ENCODE measurements at regions not wholly inside any gene's neighbourhood (a gene's known extent, or its start where the extent isn't known, plus 50 kb on each side); places are given as distances from the start of the nearest gene placed in this dataset.

DNA sequence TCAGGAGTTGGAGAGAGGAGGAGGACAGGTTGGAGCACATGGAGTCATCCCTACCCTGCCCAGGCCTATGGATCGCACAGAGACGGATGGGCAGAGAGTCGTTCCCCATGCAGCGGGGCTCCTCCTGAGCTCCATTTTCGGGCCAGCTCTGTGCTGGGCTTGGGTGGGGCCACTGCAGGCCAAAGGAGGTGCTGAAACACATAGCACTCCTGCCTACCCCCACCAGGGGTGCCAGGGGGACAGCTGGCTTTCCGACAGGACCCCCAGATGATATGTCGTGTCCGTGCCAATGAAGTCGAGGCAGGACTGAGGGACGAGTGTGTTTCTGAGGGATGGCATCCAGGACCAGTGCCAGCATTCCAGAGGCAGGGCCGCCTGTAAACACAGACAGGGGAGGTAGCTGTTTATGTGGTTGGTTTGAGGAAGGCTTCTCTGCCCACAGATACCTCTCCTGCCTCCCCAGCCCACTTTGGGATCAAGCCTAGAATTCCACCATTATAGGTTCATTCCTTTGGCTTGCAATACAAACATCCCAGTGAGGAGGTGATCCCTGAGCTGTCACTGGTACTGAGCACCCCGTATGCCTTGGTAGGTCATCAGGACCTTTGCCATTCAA is 116.6 kb downstream of the GLI2 start:
- DNase-seq (ENCODE audit: low read depth in 2 of 2) = no peak

DNA sequence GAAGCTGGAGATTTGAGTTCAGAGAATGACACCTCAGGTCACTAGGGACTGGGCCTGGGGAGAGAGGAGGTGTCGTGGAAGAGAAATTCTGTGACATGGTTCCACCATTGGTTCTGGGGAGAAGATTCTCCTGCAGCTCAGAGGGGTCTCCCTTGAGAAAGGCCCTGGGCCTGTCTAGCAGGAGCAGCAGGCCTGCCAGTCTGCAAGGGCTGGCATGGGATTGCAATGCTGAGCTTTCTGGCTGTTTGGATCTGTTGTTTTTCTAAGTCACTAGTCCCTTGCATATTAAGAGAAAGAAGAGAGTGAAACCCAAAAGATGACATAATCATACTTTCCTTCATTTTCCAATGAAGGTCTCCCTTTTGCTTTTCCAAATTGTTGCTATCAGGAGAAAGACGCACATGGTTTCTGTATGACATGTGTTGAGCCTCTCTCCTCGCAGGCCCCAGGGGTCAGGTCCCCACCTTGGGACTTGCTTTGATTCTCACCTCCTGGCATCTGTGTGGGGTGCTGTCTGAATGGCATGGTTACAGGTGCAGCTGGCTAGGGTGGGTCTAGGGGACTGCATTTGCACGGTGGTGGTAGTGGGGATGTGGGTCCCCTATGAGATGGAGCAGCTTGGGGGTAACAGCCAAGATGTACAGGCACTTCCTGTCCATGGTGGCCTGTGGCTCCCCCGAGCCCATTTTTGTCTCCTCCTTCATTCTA is 117.8 kb downstream of the GLI2 start:
- no peak for DNase-seq (ENCODE audit: low read depth in 2 of 2)

DNA sequence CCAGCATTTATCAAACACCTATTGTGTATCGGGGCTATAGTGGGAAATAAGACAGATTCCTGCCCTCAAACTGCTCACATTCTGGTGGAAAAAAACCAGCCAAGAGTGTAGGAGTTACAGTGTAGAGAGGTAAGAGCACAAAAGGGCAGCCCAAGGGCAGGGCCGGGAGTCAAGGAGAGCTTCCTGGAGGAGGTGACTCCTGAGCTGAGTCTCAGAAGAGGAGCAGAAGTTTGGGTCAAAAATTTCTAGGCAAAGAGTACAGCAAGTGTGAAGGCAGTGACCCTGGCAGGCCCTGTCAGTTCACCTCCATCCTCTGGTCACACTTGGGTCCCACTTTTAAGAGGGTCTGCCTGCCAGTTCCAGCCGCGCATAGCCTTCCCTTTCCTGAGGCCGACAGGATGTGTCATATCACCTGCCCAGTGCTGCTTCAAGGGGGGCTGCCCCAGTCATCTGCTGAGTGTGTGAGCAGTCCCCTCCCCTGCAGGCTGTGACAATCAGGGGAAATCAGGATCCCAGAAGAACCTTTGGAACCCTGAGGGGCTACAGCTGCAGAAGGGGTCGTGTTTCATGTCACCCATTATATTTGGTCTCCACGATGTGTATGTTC is 118.4 kb downstream of the GLI2 start:
- DNase-seq (ENCODE audit: low read depth in 2 of 2) = no peak

DNA sequence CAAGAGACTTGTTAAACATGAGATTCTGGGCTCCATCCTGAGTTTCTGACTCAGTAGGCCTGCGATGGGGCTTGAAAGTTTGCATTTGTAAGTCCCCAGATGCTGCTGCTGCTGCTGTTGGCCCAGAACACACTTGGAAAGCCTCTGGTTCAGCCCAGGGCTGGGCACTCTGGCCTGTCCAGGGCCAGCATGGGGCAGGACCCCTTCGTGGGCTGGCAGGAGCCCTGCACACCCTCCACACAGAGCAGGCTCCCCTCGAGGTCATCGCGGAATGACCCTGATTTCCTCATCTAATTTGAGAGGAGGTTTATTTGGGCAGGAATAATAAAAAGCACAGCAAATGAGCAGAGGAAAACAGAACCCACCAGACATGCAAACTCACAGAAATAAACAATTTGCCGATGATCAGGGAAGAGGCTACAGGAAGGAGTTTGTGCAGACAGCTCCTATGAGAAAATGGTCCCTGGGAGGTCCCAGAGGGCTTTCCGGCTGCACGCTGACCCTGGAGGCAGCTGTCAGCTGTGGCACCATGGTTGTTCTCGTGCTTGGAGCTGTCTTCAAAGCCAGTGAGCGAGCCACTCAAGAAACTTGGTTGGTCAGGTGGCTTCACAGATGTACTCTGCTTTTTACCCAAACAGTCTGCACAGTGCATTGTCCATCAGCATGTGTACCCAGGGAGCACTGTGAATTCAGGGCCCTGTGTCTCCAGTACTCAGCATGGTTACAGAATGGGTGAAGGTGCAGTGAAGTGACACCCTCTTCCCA is 119.3 kb downstream of the GLI2 start:
- DNase-seq (ENCODE audit: low read depth in 2 of 2) = no peak

DNA sequence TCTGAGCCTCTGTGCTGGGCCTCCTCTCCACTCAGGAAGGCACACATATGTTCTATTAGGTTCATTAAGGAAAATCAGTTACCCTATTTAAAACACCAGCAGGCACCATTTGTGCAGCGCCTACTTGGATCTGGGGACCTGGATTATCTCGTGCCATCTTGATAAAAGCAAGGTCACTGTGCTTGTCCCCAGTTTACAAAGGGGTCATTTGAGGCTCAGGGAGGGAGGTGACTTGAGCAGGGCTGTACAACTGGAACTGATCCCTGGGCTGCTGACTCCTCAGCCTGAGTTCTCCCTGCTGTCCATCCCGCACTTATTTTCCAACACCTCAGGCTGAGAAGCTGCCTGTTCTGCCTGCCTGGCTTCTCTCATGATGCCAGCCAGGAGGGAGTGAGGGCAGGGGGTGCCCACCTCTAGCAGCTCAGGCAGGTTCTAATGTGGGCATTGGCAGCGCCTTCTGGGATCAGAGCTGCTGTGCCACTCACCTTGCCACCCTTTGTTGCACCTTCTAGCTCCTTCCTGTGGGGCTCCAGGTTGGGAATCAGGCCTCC is 120.3 kb downstream of the GLI2 start:
- DNase-seq (ENCODE audit: low read depth in 2 of 2) = no peak

DNA sequence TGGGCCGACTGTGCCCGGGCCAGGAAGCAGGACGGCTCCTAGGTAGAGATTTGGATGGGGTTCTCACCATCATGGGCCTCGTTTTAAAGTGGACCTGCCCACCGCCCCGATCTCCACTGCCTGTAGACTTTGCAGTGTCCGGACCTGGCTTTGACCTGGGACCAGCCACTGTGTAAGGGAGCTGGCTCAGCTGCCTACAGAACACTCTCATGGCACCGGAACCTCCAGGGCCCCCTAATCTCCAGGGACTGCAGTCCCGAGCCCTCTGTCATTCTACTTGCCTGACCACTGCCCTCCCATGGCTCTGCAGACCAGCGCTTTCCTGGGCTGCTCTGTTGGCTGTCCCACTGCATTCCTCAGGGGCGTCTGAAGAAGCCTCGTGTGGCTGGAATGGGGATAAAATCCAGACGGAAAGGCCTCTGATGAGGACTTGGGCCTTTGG is 120.8 kb downstream of the GLI2 start:
- DNase-seq (ENCODE audit: low read depth in 2 of 2) = no peak

DNA sequence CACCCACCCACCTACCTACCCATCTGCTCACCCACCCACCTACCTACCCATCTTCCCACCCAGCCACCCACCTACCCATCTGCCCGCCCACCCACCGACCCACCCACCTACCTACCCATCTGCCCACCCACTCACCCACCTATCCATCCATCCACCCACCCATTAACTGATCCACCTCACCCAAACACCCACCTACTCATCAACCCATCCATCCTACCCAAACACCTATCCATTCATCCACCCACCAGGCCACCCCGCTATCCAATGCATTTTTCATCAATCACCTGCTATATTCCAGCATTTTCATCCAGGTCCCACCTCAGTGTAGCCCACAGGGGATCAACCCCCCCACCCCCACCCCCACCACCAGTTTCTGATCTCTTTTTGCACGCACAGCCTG is 121.8 kb downstream of the GLI2 start:
- no peak for DNase-seq (ENCODE audit: low read depth in 2 of 2)

DNA sequence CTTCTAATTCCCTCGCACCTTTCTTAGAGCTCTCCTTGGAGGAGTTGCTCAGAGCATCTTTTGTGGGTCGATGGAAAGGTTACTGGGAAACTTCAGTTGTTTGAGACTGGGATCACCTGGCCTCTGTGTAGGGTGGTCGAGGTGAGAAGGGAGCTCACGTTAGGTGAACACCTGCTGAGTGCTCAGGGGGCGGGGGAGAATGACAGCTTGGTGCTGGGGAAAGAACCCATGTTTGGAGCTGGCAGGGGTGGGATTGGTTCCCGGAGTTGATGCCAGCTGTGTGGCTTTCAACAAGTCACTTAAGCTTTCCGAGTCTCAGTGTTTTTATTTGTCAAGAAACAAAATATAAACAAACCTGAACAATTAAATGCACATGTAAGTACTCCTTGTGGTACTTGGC is 122.3 kb downstream of the GLI2 start:
- DNase-seq (ENCODE audit: low read depth in 2 of 2) = no peak

DNA sequence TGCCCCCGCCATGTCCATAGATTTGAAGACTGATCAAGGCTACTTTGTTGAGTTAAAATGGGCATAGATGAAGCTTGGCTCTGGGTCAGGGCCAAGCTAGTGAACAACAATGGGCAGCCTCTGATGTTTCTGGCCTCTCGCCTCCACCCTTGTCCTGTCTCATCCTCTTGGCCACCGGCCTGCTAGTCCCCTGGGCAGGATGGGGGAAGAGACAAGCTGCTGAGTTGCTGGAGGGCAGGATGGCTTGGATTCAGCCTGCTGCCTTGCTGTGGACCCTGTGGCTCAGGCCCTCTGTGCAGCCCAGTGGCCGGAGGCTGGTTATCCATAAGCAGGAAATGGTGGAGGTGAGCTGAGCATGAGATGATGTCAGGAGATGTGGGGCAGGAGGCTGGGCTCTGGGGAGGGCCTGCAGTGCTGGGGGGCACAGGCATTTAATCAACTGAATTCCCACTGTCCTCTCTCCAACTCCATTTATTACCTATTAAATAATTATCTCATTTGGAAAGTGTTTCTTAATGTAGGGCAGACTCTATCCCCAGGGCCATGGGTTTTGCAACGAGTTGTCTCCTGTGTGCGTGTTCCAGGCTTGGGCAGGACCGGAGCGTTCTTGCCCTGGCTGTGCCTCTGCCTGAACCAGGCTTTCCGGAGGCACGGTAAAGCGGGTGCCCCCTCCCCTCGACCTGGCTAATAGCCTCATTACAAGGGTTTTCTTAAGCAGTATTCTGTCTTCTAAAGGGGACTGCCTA is 122.9 kb downstream of the GLI2 start:
- no peak for DNase-seq (ENCODE audit: low read depth in 2 of 2)

DNA sequence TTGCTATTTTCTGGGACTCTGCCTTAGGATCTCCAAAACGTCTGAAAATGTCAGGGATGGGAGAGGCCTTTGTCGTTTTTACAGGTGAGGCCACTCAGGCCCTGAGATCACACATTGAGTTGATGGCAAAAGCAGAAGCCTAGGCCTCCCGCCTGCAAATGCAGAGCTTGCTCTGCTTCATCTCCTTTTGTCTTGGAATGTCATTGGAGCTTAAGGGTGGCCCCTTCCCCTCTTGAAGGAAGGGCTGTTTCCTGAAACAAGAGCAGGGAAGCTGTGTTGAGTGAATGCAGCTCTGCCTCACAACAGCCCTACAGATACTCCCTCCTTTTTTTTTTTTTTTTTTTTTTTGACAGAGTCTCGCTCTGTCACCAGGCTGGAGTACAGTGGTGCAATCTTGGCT is 123.5 kb downstream of the GLI2 start:
- DNase-seq (ENCODE audit: low read depth in 2 of 2) = no peak

DNA sequence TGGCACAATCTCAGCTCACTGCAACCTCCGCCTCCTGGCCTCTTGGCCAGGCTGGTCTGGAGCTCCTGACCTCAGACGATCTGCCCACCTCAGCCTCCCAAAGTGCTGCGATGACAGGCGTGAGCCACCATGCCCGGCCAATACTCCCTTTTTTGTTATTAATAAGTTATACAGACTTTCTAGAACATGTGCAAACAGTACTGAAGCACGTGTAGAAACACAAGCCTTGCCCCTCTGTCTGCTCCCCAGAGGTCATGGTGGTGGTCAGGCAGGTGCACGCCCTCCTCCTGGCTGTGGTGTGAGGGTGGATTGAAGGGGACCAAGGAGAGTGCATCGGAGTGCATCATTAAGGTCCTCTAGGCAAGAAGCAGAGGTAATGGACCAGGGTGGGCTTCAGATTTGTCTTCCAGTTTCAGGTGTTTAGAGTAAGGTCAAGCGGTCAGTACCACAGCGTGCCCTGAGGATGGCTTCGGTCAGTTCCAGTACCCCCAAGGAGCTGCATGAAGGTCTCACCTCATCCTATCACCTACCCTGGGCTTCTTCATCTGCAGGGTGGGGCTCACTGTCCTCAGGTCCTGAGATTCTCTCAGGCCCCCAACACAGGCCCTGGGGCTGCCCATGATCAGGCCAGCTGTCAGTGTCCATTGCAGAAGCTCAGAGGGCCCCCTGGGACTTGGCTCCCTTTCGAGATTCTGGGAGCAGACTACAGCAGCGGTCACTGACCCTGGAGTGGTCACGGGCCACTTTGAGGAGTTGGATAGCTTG is 124.3 kb downstream of the GLI2 start:
- DNase-seq (ENCODE audit: low read depth in 2 of 2) = no peak

DNA sequence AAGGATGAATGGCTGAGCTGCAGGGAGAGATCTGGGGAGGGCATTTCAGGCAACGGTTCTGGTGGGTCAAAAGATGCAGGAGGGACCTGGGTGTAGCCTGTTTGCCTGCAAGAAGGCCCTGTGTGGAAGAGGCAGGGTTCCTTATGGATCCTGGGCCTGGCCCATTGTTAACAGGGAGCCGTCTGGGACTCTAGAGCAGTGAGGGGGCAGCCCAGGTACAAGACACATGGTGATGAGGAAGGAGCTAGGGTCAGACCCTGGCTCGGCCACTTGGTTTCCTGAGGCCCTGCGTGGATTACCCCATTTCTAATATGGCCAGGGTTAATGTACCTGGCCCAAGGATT is 124.9 kb downstream of the GLI2 start:
- no peak for DNase-seq (ENCODE audit: low read depth in 2 of 2)

DNA sequence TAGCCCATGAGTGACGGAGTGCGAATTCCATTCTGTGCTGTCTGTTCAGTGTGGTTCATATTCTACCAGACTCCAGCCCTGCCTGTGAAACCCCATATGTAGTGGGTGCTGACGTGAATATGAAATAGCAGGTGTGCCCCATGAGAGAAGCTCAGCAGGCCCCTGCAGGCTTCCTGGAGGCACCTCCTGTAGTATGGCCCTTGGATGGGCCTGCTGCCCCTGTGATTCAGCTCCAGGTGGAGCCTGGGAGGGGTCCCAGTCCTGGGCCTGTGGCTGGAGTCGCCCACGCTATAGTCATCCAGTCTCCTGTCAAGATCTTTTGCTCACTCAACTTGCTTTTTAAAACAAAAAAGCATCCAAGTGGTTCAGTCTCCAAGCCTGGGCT is 125.5 kb downstream of the GLI2 start:
- no peak for DNase-seq (ENCODE audit: low read depth in 2 of 2)

DNA sequence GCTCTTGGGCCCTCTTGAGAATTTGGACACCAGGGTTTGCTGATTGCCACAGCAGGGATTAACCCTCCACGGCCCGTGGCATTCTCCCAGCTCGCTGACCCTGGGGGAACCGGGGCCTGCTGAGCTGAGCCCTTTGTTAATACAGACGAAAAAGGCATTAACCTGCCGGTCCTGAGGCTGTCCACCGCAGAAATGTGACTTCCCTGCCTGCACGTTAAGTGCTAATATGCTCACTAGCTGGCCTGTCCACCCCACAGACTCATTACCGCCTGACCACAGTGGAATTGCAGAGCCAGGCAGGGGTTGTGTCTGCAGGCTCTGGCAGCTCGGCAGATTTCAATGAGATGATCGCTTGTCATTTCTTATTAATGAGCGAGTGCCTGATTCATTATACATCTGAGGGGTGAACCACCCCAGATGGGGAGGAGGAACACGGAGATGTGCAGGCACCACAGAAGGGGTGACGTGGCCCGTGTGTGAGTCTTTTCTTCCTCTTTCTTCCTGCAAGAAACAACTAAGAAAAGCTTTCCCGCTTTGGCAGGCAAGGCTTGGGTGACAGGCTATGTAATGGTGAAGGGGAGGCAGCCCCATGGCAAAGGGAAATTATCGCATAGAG is 126.0 kb downstream of the GLI2 start:
- no peak for DNase-seq (ENCODE audit: low read depth in 2 of 2)

DNA sequence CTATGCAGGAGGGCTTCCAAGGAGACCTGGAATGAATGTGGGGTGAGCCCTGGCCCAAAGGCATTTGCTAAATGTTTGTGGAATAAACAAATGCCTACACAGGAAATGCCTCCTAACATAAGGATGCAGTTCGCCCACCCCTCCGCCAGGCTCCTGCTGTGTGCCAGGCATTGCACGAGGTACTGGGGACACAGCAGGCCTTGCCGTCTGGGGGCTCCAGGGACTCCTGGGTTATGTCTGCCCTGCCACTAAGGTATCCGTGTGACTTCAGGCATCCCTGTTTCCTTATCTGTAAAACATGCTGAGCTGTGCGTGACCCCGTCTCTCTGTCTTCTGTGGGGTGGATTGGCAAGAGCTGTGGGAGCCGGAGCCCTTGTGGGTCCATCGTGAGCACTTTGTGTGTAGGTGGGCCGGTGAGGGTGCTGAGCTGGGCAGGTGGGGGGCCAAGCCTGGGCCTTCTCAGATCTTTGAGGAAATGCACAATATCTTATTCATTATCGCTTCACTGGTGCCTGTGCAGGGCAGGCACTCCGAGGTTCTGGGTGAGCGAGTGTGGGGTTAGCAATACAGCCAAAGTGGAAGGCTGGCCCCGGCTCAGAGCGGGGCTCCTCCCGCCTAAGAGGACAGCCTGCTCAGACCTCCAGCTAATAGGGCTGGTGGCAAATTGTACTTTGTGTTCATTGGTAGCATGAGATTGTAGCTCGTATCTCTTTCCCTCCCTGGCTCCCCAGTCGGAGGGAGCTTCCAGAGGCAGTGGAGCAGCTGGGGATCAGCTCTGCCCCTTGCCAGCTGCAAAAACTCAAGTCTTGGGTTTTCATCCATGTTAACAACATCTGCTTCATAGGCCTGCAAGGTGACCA is 126.8 kb downstream of the GLI2 start:
- no peak for DNase-seq (ENCODE audit: low read depth in 2 of 2)

DNA sequence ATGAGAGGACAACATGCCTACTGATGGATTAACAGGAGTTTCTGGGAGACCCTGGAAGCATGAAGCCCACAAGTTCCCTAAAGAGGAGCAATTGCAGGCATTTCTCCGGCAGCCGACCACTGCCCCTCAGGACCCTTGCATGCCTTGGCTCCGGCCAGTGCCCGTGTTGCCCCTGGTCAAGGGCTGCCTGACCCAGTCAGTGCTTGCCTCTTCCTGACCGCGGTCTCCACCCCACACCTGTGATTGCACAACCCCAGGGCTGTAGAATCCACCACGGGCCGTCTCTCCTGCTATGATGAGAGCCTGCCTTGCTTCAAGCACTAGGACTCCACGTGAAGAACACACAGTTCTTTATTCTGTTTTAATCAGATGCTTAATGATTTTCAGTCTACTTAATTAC is 127.5 kb downstream of the GLI2 start:
- no peak for DNase-seq (ENCODE audit: low read depth in 2 of 2)

DNA sequence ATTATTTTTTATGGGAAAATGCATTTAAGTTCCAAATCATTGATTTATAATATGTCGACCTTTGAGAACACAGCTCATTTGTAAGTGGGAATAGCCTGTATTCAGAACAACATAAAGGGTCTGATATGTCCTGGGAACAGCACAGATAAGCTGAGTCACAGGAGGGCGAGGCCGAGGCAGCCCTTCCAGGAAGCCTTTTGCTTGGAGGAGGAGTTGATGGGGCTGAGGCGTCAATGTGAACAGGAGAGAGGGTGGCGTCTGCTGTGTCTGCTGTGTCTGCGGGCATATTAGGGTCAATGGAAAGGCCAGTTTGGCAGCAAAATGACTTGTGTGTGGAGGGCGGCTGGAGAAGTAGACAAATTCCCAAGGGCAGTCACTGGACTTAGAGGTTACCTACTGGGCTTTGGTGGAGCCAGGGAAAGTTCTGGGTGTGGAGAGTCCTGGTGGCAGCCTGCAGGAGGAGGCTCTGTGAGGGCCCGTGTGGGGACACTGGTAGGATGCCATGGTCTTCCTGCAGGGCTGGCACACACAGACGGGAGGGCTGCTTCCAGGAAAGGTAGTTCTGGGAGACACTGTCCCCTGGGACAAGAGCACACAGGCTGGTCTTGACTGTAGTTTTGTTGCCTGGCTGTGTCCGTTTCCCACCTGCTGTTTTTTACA is 128.1 kb downstream of the GLI2 start:
- DNase-seq (ENCODE audit: low read depth in 2 of 2) = no peak

DNA sequence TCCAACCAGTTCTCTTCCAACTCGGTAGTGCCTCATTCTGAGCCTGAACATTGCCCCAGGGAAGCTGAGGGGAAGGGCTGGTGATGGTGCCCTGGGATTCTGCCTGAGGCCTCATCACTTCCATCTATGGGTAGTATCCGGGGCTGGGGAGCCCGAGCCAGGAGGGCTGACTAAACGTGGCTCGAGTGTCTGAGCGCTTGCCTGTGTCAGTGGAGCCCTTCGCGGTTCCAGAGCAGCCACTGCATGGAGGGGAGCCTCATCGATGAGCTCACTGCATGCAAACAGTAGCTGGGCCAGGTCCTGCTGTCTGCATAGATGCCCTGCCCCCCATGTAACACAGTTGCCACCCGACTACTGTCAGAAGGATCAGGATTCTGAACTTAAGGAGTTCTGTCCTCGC is 129.3 kb downstream of the GLI2 start:
- DNase-seq (ENCODE audit: low read depth in 2 of 2) = no peak

DNA sequence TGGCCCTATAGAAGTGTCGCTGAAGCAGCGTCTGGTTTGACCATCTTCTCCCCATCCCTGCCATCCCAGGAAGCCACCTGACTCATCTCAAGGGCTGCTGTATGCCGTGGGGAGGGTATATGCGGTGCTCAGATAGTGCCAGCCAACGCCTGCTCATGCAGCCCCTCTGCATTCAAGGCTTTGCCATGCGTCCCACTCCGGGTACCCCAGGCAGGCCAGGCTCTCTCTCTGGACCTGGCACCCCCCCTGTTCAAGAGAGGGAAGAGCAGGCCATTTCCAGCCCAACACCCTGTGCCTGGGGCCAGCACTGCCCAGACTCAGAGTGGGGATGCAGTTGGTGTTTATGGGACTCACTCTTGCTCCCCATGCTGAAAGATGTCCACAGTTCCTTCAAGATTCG is 130.0 kb downstream of the GLI2 start:
- no peak for DNase-seq (ENCODE audit: low read depth in 2 of 2)
